Vagina (tissue), 2 donors: ENCODE measurements at regions not wholly inside any gene's neighbourhood (a gene's known extent, or its start where the extent isn't known, plus 50 kb on each side); places are given as distances from the start of the nearest gene placed in this dataset.

ENCODE experiments used
- DNase-seq, 2 donors: peaks; one replicate each; pipeline ENCODE4 v3.0.0-alpha.2; 2017; ENCODE audit errors: extremely low spot score in 2 of 2
- H3K27ac ChIP-seq: fragments of 200-600 bp; sonication (generic); one replicate; pipeline ENCODE4 v1.5.1; 2019
- H3K27me3 ChIP-seq: fragments of 200-600 bp; sonication (generic); one replicate; pipeline ENCODE4 v1.5.1; 2019
- H3K36me3 ChIP-seq, 2 donors: fragments of 200-600 bp; sonication (generic); one replicate each; pipeline ENCODE4 v1.5.1; 2017 to 2019
- H3K4me1 ChIP-seq: fragments of 200-600 bp; sonication (generic); one replicate; pipeline ENCODE4 v1.5.1; 2019
- H3K4me3 ChIP-seq, 2 donors: fragments of 200-600 bp; sonication (generic); 1 replicate in 1 of 2; 2 replicates in 1 of 2; pipeline ENCODE4 v1.5.1; 2016 to 2019
- H3K9me3 ChIP-seq: fragments of 200-600 bp; sonication (generic); one replicate; pipeline ENCODE4 v1.5.1; 2019
- CTCF ChIP-seq, 3 experiments: fragments of 450-650 bp in 2 of 3; fragments of 200-600 bp in 1 of 3; sonication (generic) in 1 of 3; IDR thresholded peaks; one replicate each; pipeline ENCODE4 v1.5.1; 2017 to 2019; ENCODE audit warnings: antibody characterized with exemption in 3 of 3, mild to moderate bottlenecking in 2 of 3, moderate library complexity in 2 of 3
- POLR2A ChIP-seq, 2 donors: fragments of 450-650 bp; IDR thresholded peaks; one replicate each; pipeline ENCODE4 v1.6.1; 2017; ENCODE audit warnings: antibody characterized with exemption in 2 of 2, mild to moderate bottlenecking in 2 of 2, moderate library complexity in 2 of 2
- POLR2AphosphoS5 ChIP-seq, 2 donors: sonication (generic); formaldehyde crosslinking; IDR thresholded peaks; one replicate each; pipeline ENCODE4 v1.9.0; 2017; ENCODE audit warnings: antibody characterized with exemption in 2 of 2, mild to moderate bottlenecking in 2 of 2, low read depth in 1 of 2; ENCODE audit not compliant: insufficient read depth in 1 of 2
- intact Hi-C: fragments of 100-400 bp; cut with DNase I; formaldehyde crosslinking; loops from one replicate; pipeline ENCODE4 v1.15.1; 2023

- TF ChIP-seq POLR2AphosphoS5 (IDR thresholded peaks at IDR 0.05; ENCODE audit: insufficient read depth in 1 of 2, low read depth in 1 of 2) (no peak), POLR2A (IDR thresholded peaks at IDR 0.05) (no peak), CTCF (IDR thresholded peaks at IDR 0.05) (no peak)
- H3K4me1 ChIP-seq, result no peaks in the 10 kb centered on the region
- no peaks in the 10 kb centered on the region for H3K27me3 ChIP-seq
- H3K4me3 ChIP-seq, result no peak overlapping the region
- no peaks in the 10 kb centered on the region for H3K36me3 ChIP-seq
- H3K9me3 ChIP-seq, result no peaks in the 10 kb centered on the region
- intact Hi-C loops, result no loop called here
- H3K27ac ChIP-seq, result no peak overlapping the region
- DNase-seq, result no peak
These were observed 145.5 kb downstream of the SQOR start for GRCh38 chr15:45780352-45780751.

- intact Hi-C loops, result no loop called here
- no peak for DNase-seq
- no peak overlapping the region for H3K27ac ChIP-seq
- H3K4me3 ChIP-seq, result no peak overlapping the region
- H3K27me3 ChIP-seq, result no peaks in the 10 kb centered on the region
- no peaks in the 10 kb centered on the region for H3K4me1 ChIP-seq
- TF ChIP-seq POLR2A (IDR thresholded peaks at IDR 0.05) (no peak), CTCF (IDR thresholded peaks at IDR 0.05) (no peak), POLR2AphosphoS5 (IDR thresholded peaks at IDR 0.05; ENCODE audit: insufficient read depth in 1 of 2, low read depth in 1 of 2) (no peak)
- H3K9me3 ChIP-seq, result no peaks in the 10 kb centered on the region
- H3K36me3 ChIP-seq, result no peaks in the 10 kb centered on the region
These were observed 149.8 kb downstream of the SQOR start for GRCh38 chr15:45784656-45785055.

GRCh38 chr15:45785897-45786296 is 151.1 kb downstream of the SQOR start:
- H3K4me1 ChIP-seq, result no peaks in the 10 kb centered on the region
- H3K4me3 ChIP-seq, result no peak overlapping the region
- no peaks in the 10 kb centered on the region for H3K9me3 ChIP-seq
- intact Hi-C loops, result no loop called here
- no peak for TF ChIP-seq POLR2AphosphoS5 (IDR thresholded peaks at IDR 0.05; ENCODE audit: insufficient read depth in 1 of 2, low read depth in 1 of 2)
- no peak for DNase-seq
- no peaks in the 10 kb centered on the region for H3K27me3 ChIP-seq
- no peaks in the 10 kb centered on the region for H3K36me3 ChIP-seq
- H3K27ac ChIP-seq, result no peak overlapping the region

GRCh38 chr15:45790325-45790943 is 155.6 kb downstream of the SQOR start:
- H3K36me3 ChIP-seq, result no peaks in the 10 kb centered on the region
- H3K27me3 ChIP-seq, result no peaks in the 10 kb centered on the region
- H3K4me3 ChIP-seq, result no peak overlapping the region
- no peaks in the 10 kb centered on the region for H3K4me1 ChIP-seq
- no peak overlapping the region for H3K27ac ChIP-seq
- intact Hi-C loops, result no loop called here
- DNase-seq, result no peak
- H3K9me3 ChIP-seq, result no peaks in the 10 kb centered on the region
- TF ChIP-seq CTCF (IDR thresholded peaks at IDR 0.05), result no peak
- no peak for TF ChIP-seq POLR2A (IDR thresholded peaks at IDR 0.05)
- no peak for TF ChIP-seq POLR2AphosphoS5 (IDR thresholded peaks at IDR 0.05; ENCODE audit: insufficient read depth in 1 of 2, low read depth in 1 of 2)

GRCh38 chr15:45794304-45794703 is 159.5 kb downstream of the SQOR start:
- DNase-seq, result no peak
- Histone ChIP-seq H3K9me3 (no peaks in the 10 kb centered on the region), H3K4me3 (no peak overlapping the region), H3K27ac (no peak overlapping the region), H3K4me1 (no peaks in the 10 kb centered on the region), H3K27me3 (no peaks in the 10 kb centered on the region), H3K36me3 (no peaks in the 10 kb centered on the region)
- intact Hi-C loops, result no loop called here
- TF ChIP-seq POLR2AphosphoS5 (IDR thresholded peaks at IDR 0.05; ENCODE audit: insufficient read depth in 1 of 2, low read depth in 1 of 2) (no peak), POLR2A (IDR thresholded peaks at IDR 0.05) (no peak), CTCF (IDR thresholded peaks at IDR 0.05) (no peak)
